CD14-positive monocyte (primary cell): ENCODE measurements at regions not wholly inside any gene's neighbourhood (a gene's known extent, or its start where the extent isn't known, plus 50 kb on each side); places are given as distances from the start of the nearest gene placed in this dataset.

ENCODE experiments used
- DNase-seq, 3 donors: peaks; one replicate each; pipeline ENCODE4 v3.0.0-alpha.2; 2011 to 2022
- H2AFZ ChIP-seq: 2 replicates; pipeline ENCODE4 v1.6.0; 2012; ENCODE audit warnings: mild to moderate bottlenecking, low read depth, low read length, inconsistent platforms; ENCODE audit not compliant: insufficient read depth, poor library complexity, severe bottlenecking
- H3K27ac ChIP-seq, 2 donors: 1 replicate in 1 of 2; 2 replicates in 1 of 2; pipeline ENCODE4 v1.5.1; 2012 to 2013; ENCODE audit warnings: low read length in 2 of 2, control low read depth in 1 of 2, inconsistent platforms in 1 of 2, low read depth in 1 of 2, mild to moderate bottlenecking in 1 of 2
- H3K27me3 ChIP-seq, 2 donors: one replicate each; pipeline versions ENCODE4 v1.6.0 to v1.6.1; 2011 to 2013; ENCODE audit warnings: low read length in 2 of 2; ENCODE audit not compliant: control insufficient read depth in 2 of 2, insufficient read depth in 2 of 2
- H3K36me3 ChIP-seq, 2 donors: replicated peaks in 1 of 2; 1 replicate in 1 of 2; 2 replicates in 1 of 2; pipeline versions ENCODE4 v1.5.1 to v1.6.1; 2012 to 2013; ENCODE audit warnings: low read length in 2 of 2, control low read depth in 1 of 2, inconsistent platforms in 1 of 2, mild to moderate bottlenecking in 1 of 2; ENCODE audit not compliant: insufficient read depth in 2 of 2, control insufficient read depth in 1 of 2
- H3K4me1 ChIP-seq, 2 donors: 1 replicate in 1 of 2; 2 replicates in 1 of 2; pipeline versions ENCODE4 v1.5.1 to v1.6.1; 2012 to 2013; ENCODE audit warnings: low read length in 2 of 2, control low read depth in 1 of 2, inconsistent platforms in 1 of 2, mild to moderate bottlenecking in 1 of 2, moderate library complexity in 1 of 2; ENCODE audit not compliant: insufficient read depth in 2 of 2, control insufficient read depth in 1 of 2
- H3K4me2 ChIP-seq: replicated peaks from 2 replicates; pipeline ENCODE3; 2012; ENCODE audit warnings: low read length, moderate library complexity, mild to moderate bottlenecking; ENCODE audit not compliant: poor library complexity, severe bottlenecking; ENCODE audit errors: extremely low read depth
- H3K4me3 ChIP-seq, 3 experiments: fragments of 200-600 bp in 1 of 3; sonication (generic) in 1 of 3; replicated peaks in 1 of 3; 1 replicate in 2 of 3; 2 replicates in 1 of 3; pipeline ENCODE4 v1.5.1; 2011 to 2013; ENCODE audit warnings: low read length in 3 of 3, mild to moderate bottlenecking in 3 of 3, control low read depth in 2 of 3, low read depth in 2 of 3, inconsistent platforms in 1 of 3, moderate library complexity in 1 of 3
- H3K79me2 ChIP-seq: 2 replicates; pipeline ENCODE4 v1.6.0; 2012; ENCODE audit warnings: mild to moderate bottlenecking, control low read depth, inconsistent platforms, low read length, moderate library complexity; ENCODE audit not compliant: insufficient read depth
- H3K9ac ChIP-seq: 2 replicates; pipeline ENCODE4 v1.6.0; 2017; ENCODE audit warnings: low read length, mild to moderate bottlenecking; ENCODE audit not compliant: insufficient read depth, poor library complexity, severe bottlenecking
- H3K9me3 ChIP-seq, 2 donors: replicated peaks in 1 of 2; 1 replicate in 1 of 2; 2 replicates in 1 of 2; pipeline versions ENCODE4 v1.5.1 to v1.6.1; 2012 to 2013; ENCODE audit warnings: low read length in 2 of 2, control low read depth in 1 of 2; ENCODE audit not compliant: control insufficient read depth in 1 of 2, insufficient read depth in 1 of 2
- H4K20me1 ChIP-seq: 2 replicates; pipeline ENCODE4 v1.6.0; 2012; ENCODE audit warnings: mild to moderate bottlenecking, low read length, control low read depth, moderate library complexity; ENCODE audit not compliant: insufficient read depth
- H3K27ac Mint-ChIP-seq, 7 donors: one replicate each; pipeline ENCODE4 v1.8.0; 2020; ENCODE audit warnings: mild to moderate bottlenecking in 7 of 7, mixed read lengths in 7 of 7, moderate library complexity in 6 of 7, inconsistent platforms in 2 of 7
- H3K27me3 Mint-ChIP-seq, 3 donors: one replicate each; pipeline ENCODE4 v1.8.0; 2021 to 2022; ENCODE audit warnings: low read depth in 3 of 3, mild to moderate bottlenecking in 3 of 3, mixed read lengths in 3 of 3, moderate library complexity in 3 of 3, inconsistent platforms in 1 of 3
- H3K36me3 Mint-ChIP-seq, 2 donors: one replicate each; pipeline ENCODE4 v1.8.0; 2020; ENCODE audit warnings: mixed read lengths in 2 of 2, inconsistent platforms in 1 of 2, mild to moderate bottlenecking in 1 of 2
- H3K4me1 Mint-ChIP-seq: one replicate; pipeline ENCODE4 v1.8.0; 2020; ENCODE audit warnings: mild to moderate bottlenecking, mixed read lengths
- H3K4me3 Mint-ChIP-seq, 2 donors: one replicate each; pipeline ENCODE4 v1.8.0; 2020; ENCODE audit warnings: mild to moderate bottlenecking in 2 of 2, mixed read lengths in 2 of 2, moderate library complexity in 1 of 2
- H3K9me3 Mint-ChIP-seq, 7 donors: one replicate each; pipeline ENCODE4 v1.8.0; 2020 to 2022; ENCODE audit warnings: mixed read lengths in 7 of 7, mild to moderate bottlenecking in 6 of 7, moderate library complexity in 6 of 7, inconsistent platforms in 2 of 7
- CTCF ChIP-seq: fragments of 200-600 bp; IDR thresholded peaks from one replicate; pipeline ENCODE4 v1.8.0; 2022; ENCODE audit warnings: antibody characterized with exemption, mild to moderate bottlenecking
- WGBS: methylation state at CpG from one replicate; pipeline ENCODE4 v1.1.5; 2013; ENCODE audit warnings: missing lambda C conversion rate; ENCODE audit not compliant: insufficient coverage; 5-methylcytosine and 5-hydroxymethylcytosine counted together
- intact Hi-C, 2 donors: fragments of 100-400 bp; cut with micrococcal nuclease; formaldehyde crosslinking; loops; one replicate each; pipeline versions ENCODE4 v1.15.0 to v1.15.1; 2023

GRCh38 chr6:167644412-167645132, 182.1 kb upstream of the AFDN start:
- Histone ChIP-seq H4K20me1 (no peaks in the 10 kb centered on the region), H2AFZ (no peak overlapping the region), H3K9me3 (no peaks in the 10 kb centered on the region), H3K4me2 (no peak overlapping the region), H3K36me3 (no peaks in the 10 kb centered on the region), H3K9ac (no peak overlapping the region), H3K27ac (no peak overlapping the region), H3K4me1 (no peaks in the 10 kb centered on the region), H3K4me3 (no peak overlapping the region), H3K79me2 (no peaks in the 10 kb centered on the region), H3K27me3 (no peaks in the 10 kb centered on the region)
- DNase-seq: no peak
- H3K4me1 Mint-ChIP-seq: no peaks in the 10 kb centered on the region
- H3K27me3 Mint-ChIP-seq: peaks cover 0 to 3% (median 0%) of the 10 kb centered on the region in 3 donors
- H3K4me3 Mint-ChIP-seq: no peak overlapping the region
- 57% methylated on average over 14 of the region's 21 CpGs for WGBS
- H3K27ac Mint-ChIP-seq: no peak overlapping the region
- H3K9me3 Mint-ChIP-seq: peaks cover 0 to 8% (median 2%) of the 10 kb centered on the region in 7 donors
- TF ChIP-seq CTCF: no peak
- intact Hi-C loops: no loop called here
- no peaks in the 10 kb centered on the region for H3K36me3 Mint-ChIP-seq

DNA sequence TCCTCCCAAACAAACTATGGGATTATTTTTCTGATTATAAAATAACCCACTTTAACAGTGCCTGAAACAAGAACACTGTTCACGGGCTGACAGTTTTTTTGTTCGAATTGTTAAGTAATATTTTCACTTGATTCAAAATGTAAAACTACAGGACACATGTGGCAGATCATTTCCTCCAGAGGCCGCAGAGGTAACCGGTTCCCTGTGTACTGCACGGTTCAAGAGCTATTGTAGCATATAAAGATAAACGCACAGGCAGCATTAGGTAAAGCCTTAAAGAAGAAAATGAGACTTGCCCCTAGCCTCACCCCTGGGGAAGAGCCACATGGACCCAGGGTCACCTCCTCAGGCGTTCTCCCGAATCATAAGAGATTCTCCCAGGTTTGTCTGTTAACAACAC, 181.3 kb upstream of the AFDN start:
- Mint-ChIP-seq H3K4me1 (no peaks in the 10 kb centered on the region), H3K27ac (no peak overlapping the region), H3K4me3 (no peak overlapping the region), H3K27me3 (peaks cover 0 to 3% (median 0%) of the 10 kb centered on the region in 3 donors), H3K9me3 (peaks cover 0 to 8% (median 4%) of the 10 kb centered on the region in 7 donors), H3K36me3 (no peaks in the 10 kb centered on the region)
- Histone ChIP-seq H2AFZ (no peak overlapping the region), H3K4me1 (no peaks in the 10 kb centered on the region), H3K79me2 (no peaks in the 10 kb centered on the region), H3K27ac (no peak overlapping the region), H4K20me1 (no peaks in the 10 kb centered on the region), H3K36me3 (no peaks in the 10 kb centered on the region), H3K4me3 (no peak overlapping the region), H3K9ac (no peak overlapping the region), H3K4me2 (no peak overlapping the region), H3K27me3 (no peaks in the 10 kb centered on the region), H3K9me3 (no peaks in the 10 kb centered on the region)
- DNase-seq: no peak
- no peak for TF ChIP-seq CTCF
- intact Hi-C loops: no loop called here
- no CpG with 5 or more reads among the region's 8 CpGs for WGBS
